SJCRH30 (cell line): ENCODE measurements at regions not wholly inside any gene's neighbourhood (a gene's known extent, or its start where the extent isn't known, plus 50 kb on each side); places are given as distances from the start of the nearest gene placed in this dataset.

Experiments
- DNase-seq, 2 experiments: peaks; one replicate each; pipeline ENCODE4 v3.0.0-alpha.2; 2015 to 2020
- H3K27ac ChIP-seq: fragments of 250-450 bp; sonication (Bioruptor Pico); 2 replicates; pipeline ENCODE4 v1.5.1; 2020; ENCODE audit warnings: mild to moderate bottlenecking, moderate library complexity
- H3K27me3 ChIP-seq: fragments of 250-450 bp; sonication (Bioruptor Pico); 2 replicates; pipeline ENCODE4 v1.5.1; 2020; ENCODE audit warnings: mild to moderate bottlenecking, moderate library complexity
- H3K36me3 ChIP-seq: fragments of 250-450 bp; sonication (Bioruptor Pico); 2 replicates; pipeline ENCODE4 v1.5.1; 2020; ENCODE audit warnings: mild to moderate bottlenecking, moderate library complexity
- H3K4me1 ChIP-seq: fragments of 250-450 bp; sonication (Bioruptor Pico); 2 replicates; pipeline ENCODE4 v1.5.1; 2020; ENCODE audit warnings: mild to moderate bottlenecking, moderate library complexity
- H3K4me3 ChIP-seq: fragments of 250-450 bp; sonication (Bioruptor Pico); 2 replicates; pipeline ENCODE4 v1.5.1; 2020; ENCODE audit warnings: mild to moderate bottlenecking, moderate library complexity
- H3K9me3 ChIP-seq: fragments of 250-450 bp; sonication (Bioruptor Pico); replicated peaks from 2 replicates; pipeline ENCODE4 v1.5.1; 2020; ENCODE audit warnings: mild to moderate bottlenecking, moderate library complexity

GRCh38 chr3:23644099-23644498 is 161.7 kb upstream of the UBE2E1 start:
- Histone ChIP-seq H3K4me1 (no peaks in the 10 kb centered on the region), H3K27ac (no peak overlapping the region), H3K27me3 (no peaks in the 10 kb centered on the region), H3K36me3 (no peaks in the 10 kb centered on the region), H3K9me3 (no peaks in the 10 kb centered on the region; the same call in 1 of the 2 replicates), H3K4me3 (no peak overlapping the region)
- DNase-seq = no peak

GRCh38 chr3:23644676-23645075 is 161.1 kb upstream of the UBE2E1 start:
- Histone ChIP-seq H3K27ac (no peak overlapping the region), H3K36me3 (no peaks in the 10 kb centered on the region), H3K9me3 (no peaks in the 10 kb centered on the region; the same call in 1 of the 2 replicates), H3K4me1 (no peaks in the 10 kb centered on the region), H3K4me3 (no peak overlapping the region), H3K27me3 (no peaks in the 10 kb centered on the region)
- DNase-seq = no peak

DNA sequence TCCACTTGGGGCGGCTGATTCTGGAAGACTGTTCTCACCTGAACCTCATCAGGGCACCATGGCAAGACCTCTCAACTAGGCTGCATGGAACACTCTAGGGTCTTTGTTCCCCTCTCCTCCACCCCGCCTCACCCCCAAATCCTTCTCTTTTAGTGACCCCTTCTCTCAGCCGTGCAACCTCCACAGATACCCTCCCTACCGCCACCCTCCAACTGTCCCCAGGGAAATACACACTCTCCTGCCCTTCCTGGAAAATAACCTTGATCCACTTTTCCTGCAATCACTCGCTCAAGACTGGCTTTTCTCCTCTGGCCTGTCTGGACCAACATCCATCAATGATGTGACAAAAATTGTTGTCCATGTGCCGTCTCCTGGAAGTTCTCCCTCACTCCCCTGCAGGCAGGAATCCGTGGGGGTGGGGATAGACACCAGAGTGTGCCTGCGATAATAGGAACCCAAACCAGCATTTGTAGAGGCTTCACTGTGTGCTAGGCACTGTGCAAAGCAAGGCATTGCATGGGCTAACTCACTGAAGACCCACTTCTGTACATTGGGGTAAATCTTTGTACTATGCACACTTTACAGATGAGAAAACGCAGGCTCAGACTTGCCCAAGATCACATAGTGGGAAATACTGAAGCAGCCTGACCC is 160.1 kb upstream of the UBE2E1 start:
- no peak for DNase-seq
- H3K27ac ChIP-seq = no peak overlapping the region
- H3K36me3 ChIP-seq = no peaks in the 10 kb centered on the region

GRCh38 chr3:23646184-23646920 is 159.4 kb upstream of the UBE2E1 start:
- no peak for DNase-seq
- Histone ChIP-seq H3K9me3 (no peaks in the 10 kb centered on the region; the same call in 1 of the 2 replicates), H3K27me3 (no peaks in the 10 kb centered on the region), H3K36me3 (no peaks in the 10 kb centered on the region), H3K4me1 (no peaks in the 10 kb centered on the region), H3K4me3 (no peak overlapping the region), H3K27ac (no peak overlapping the region)

More for the DNA sequence above, 160.1 kb upstream of the UBE2E1 start:
- H3K27me3 ChIP-seq = no peaks in the 10 kb centered on the region
- H3K4me1 ChIP-seq = no peaks in the 10 kb centered on the region
- H3K9me3 ChIP-seq = no peaks in the 10 kb centered on the region; the same call in 1 of the 2 replicates
- no peak overlapping the region for H3K4me3 ChIP-seq

DNA sequence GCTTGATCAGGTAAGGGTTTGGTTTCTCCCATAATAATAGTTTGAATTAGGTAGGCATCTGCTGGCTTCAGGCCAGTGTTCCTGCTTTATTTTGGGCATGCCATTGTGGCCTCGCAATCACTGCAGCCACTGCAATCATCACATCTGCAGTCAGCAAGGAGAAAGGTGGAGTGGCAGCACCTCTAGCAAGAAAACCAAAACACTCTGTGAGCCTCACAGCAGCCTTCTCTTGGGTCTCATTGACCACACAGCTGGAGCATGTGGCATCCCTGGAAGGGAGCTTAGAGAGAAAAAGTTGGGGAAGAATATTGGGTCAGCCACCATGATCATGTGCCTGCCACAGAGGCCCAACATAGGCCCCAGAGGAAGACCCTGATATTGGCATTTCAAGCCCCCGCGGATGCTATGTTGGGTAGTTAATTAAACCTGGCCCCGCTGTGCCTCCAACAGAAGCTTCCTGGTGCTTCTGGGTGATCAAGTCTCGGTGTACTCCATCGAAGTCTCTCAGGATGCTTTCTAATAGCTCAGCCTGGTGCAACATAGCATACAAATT is 158.0 kb upstream of the UBE2E1 start:
- H3K36me3 ChIP-seq = no peaks in the 10 kb centered on the region
- H3K4me1 ChIP-seq = no peaks in the 10 kb centered on the region
- DNase-seq = no peak
- no peaks in the 10 kb centered on the region for H3K27me3 ChIP-seq
- no peaks in the 10 kb centered on the region; the same call in 1 of the 2 replicates for H3K9me3 ChIP-seq
- H3K27ac ChIP-seq = no peak overlapping the region
- H3K4me3 ChIP-seq = no peak overlapping the region

DNA sequence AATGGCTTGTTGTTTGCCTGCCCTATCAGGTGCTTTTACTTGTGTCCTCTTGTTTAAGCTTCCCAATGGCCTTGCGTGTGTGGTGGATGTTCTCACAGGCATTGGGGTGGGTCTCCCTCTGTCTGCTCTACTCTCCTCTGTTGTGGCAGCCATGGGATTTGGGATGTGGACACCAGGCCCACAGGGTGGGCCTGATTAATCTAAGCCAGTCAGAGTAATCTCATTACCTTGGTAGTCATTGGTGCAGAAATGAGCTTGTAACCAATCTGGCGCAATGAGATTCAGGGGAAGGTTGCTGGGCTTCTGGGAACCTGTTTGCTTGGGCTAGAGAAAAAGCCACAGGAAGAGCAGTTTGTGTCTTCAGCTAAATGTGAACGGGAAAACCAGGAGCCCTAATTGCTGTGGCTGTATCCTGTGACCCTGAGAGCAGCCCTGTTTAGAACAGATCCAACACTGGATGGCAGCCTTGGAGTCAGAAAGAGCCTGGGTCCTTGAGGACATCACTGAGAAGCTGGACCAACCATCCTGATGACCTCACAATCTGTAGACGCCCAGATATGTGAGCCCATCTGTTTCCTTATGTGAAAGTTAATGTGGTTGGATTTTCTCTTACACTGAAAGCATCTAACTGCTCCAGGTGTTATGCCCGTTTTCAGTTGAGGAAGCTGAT is 157.3 kb upstream of the UBE2E1 start:
- Histone ChIP-seq H3K27ac (no peak overlapping the region), H3K36me3 (no peaks in the 10 kb centered on the region), H3K4me3 (no peak overlapping the region), H3K4me1 (no peaks in the 10 kb centered on the region), H3K27me3 (no peaks in the 10 kb centered on the region), H3K9me3 (no peaks in the 10 kb centered on the region)
- no peak for DNase-seq

GRCh38 chr3:23648996-23649395 is 156.8 kb upstream of the UBE2E1 start:
- Histone ChIP-seq H3K36me3 (no peaks in the 10 kb centered on the region), H3K4me1 (no peaks in the 10 kb centered on the region), H3K4me3 (no peak overlapping the region), H3K9me3 (no peaks in the 10 kb centered on the region), H3K27me3 (no peaks in the 10 kb centered on the region), H3K27ac (no peak overlapping the region)
- no peak for DNase-seq

- Histone ChIP-seq H3K4me1 (no peaks in the 10 kb centered on the region), H3K4me3 (no peak overlapping the region), H3K9me3 (no peaks in the 10 kb centered on the region), H3K27me3 (no peaks in the 10 kb centered on the region), H3K36me3 (no peaks in the 10 kb centered on the region), H3K27ac (no peak overlapping the region)
- DNase-seq = no peak
Observed at GRCh38 chr3:23649448-23649847, 156.3 kb upstream of the UBE2E1 start.

DNA sequence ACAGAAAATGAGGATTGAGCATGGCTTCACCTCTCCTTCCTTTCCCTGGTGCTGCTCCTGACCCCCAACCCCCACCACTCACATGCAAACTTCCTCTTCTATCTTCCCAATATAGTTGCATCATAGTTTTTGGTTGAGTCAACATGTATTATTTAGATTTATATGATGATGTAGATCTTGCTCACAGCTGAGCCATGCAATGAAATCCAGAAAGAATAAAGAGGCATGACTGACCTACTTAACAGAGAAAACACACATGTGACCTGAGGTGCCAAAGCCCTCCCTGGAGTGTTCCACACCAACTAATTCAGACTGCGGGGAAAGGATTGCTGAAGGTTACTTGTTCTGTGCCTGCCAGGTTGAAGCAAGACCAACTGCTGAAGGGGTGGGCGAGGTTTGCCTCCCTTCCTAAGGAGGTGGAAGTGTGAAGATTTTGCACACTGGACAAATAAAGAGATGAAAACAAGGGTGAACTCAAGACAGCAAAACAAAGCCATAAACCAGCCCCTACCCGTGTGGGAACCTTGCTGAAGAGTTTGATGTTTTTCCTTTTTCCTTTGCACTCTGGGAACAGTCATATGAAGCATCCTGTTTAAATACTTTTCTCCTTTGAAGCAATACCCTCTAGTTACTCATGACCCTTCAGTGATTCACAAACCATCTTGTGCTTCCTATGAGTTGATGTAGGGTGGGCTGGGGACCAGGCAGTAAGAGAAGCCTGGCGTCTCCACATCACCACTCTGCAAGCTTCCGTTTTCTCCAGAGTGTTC is 155.2 kb upstream of the UBE2E1 start:
- Histone ChIP-seq H3K27me3 (no peaks in the 10 kb centered on the region), H3K9me3 (no peaks in the 10 kb centered on the region), H3K4me1 (no peaks in the 10 kb centered on the region), H3K27ac (no peak overlapping the region), H3K4me3 (no peak overlapping the region), H3K36me3 (no peaks in the 10 kb centered on the region)
- no peak for DNase-seq

GRCh38 chr3:23653647-23654525 is 151.9 kb upstream of the UBE2E1 start:
- Histone ChIP-seq H3K4me1 (peaks cover 3% of the 10 kb centered on the region), H3K36me3 (no peaks in the 10 kb centered on the region), H3K9me3 (peaks cover 4% of the 10 kb centered on the region; the same call in 1 of the 2 replicates), H3K4me3 (no peak overlapping the region), H3K27me3 (no peaks in the 10 kb centered on the region), H3K27ac (no peak overlapping the region)
- no peak for DNase-seq

DNA sequence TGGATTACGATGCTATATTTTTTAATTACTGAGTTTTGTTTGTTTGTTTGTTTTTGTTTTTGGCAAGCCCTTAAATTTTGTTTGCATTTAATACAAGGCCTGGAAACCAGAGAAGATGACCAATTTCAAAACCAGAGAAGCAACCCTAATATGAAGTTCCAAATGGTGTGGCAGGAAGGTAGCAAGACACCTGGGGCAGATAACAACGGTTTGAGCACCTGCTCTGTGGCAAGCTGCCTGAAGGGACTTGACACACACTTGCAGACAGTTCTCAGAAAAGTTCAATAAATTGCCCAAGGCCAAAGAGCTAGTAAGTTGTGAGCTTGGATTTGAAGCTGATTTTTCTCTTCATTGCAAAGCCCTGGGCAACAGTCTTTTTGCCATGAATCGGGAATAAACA is 151.2 kb upstream of the UBE2E1 start:
- Histone ChIP-seq H3K36me3 (no peaks in the 10 kb centered on the region), H3K4me3 (no peak overlapping the region), H3K9me3 (peaks cover 4% of the 10 kb centered on the region; the same call in 1 of the 2 replicates), H3K4me1 (peaks cover 4% of the 10 kb centered on the region), H3K27me3 (no peaks in the 10 kb centered on the region), H3K27ac (no peak overlapping the region)
- DNase-seq = no peak

- peaks cover 4% of the 10 kb centered on the region; the same call in 1 of the 2 replicates for H3K9me3 ChIP-seq
- peaks cover 4% of the 10 kb centered on the region for H3K4me1 ChIP-seq
- no peaks in the 10 kb centered on the region for H3K27me3 ChIP-seq
- H3K27ac ChIP-seq = no peak overlapping the region
- no peak for DNase-seq
- H3K36me3 ChIP-seq = no peaks in the 10 kb centered on the region
- no peak overlapping the region for H3K4me3 ChIP-seq
Observed at GRCh38 chr3:23655749-23656148, 150.0 kb upstream of the UBE2E1 start.

- DNase-seq = no peak
- no peak overlapping the region for H3K4me3 ChIP-seq
- H3K4me1 ChIP-seq = peaks cover 4% of the 10 kb centered on the region
- no peak overlapping the region for H3K27ac ChIP-seq
- H3K36me3 ChIP-seq = no peaks in the 10 kb centered on the region
- H3K9me3 ChIP-seq = peaks cover 4% of the 10 kb centered on the region; the same call in 1 of the 2 replicates
- no peaks in the 10 kb centered on the region for H3K27me3 ChIP-seq
Observed at GRCh38 chr3:23656199-23656598, 149.6 kb upstream of the UBE2E1 start.

GRCh38 chr3:23656821-23657220 is 148.9 kb upstream of the UBE2E1 start:
- peaks cover 4% of the 10 kb centered on the region; the same call in 1 of the 2 replicates for H3K9me3 ChIP-seq
- no peaks in the 10 kb centered on the region for H3K36me3 ChIP-seq
- no peak for DNase-seq
- no peaks in the 10 kb centered on the region for H3K27me3 ChIP-seq
- H3K4me1 ChIP-seq = peaks cover 4% of the 10 kb centered on the region
- H3K4me3 ChIP-seq = no peak overlapping the region
- no peak overlapping the region for H3K27ac ChIP-seq
